ENCODE measurements at regions not wholly inside any gene's neighbourhood (a gene's known extent, or its start where the extent isn't known, plus 50 kb on each side); places are given as distances from the start of the nearest gene placed in this dataset.

- TF ChIP-seq FOS (IDR thresholded peaks at IDR 0.05; ENCODE audit: borderline replicate concordance, insufficient read depth, low read length) = no peak
- TF ChIP-seq JUN (IDR thresholded peaks at IDR 0.05; ENCODE audit: borderline replicate concordance, insufficient read depth, insufficient read length, low read depth) = no peak
- no peak for TF ChIP-seq CTCF (IDR thresholded peaks at IDR 0.05; ENCODE audit: extremely low read depth in 1 of 2, insufficient read depth in 1 of 2, low read depth in 1 of 2, low read length in 2 of 2)
- no peak for TF ChIP-seq MYC (IDR thresholded peaks at IDR 0.05; ENCODE audit: low read depth, low read length)
- TF ChIP-seq, protein P1, sequence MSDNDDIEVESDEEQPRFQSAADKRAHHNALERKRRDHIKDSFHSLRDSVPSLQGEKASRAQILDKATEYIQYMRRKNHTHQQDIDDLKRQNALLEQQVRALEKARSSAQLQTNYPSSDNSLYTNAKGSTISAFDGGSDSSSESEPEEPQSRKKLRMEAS (IDR thresholded peaks at IDR 0.05; ENCODE audit: insufficient read depth, insufficient read length) = no peak
- TF ChIP-seq POLR2AphosphoS5 (IDR thresholded peaks at IDR 0.05; ENCODE audit: insufficient read depth, low read depth, low read length) = no peak
- no peak for TF ChIP-seq GATA2 (IDR thresholded peaks at IDR 0.05; ENCODE audit: insufficient read depth, insufficient read length, low read depth, low read length)
- no peak for TF ChIP-seq POLR2A (IDR thresholded peaks at IDR 0.05; ENCODE audit: low read depth, low read length)
- TF ChIP-seq EZH2 (IDR thresholded peaks at IDR 0.05; ENCODE audit: borderline replicate concordance, low read depth, low read length, severe bottlenecking) = no peak
- intact Hi-C loops (cut with micrococcal nuclease) = no loop called here
These were observed 169.9 kb downstream of the COX18 start for GRCh38 chr4:72899621-72900020.

More at GRCh38 chr4:72899621-72900020, 169.9 kb downstream of the COX18 start:
- DNase-seq (ENCODE audit: low read depth, low spot score) = no peak
- dilution Hi-C loops (cut with MboI; ENCODE audit: extremely low pct_ligation_motif_present, low sequenced_read_pairs) = no loop called here
- Histone ChIP-seq H2AFZ (ENCODE audit: low read depth, low read length) (no peak overlapping the region), H3K4me1 (ENCODE audit: control insufficient read depth, extremely low read depth, insufficient read depth, low read length) (no peaks in the 10 kb centered on the region), H3K36me3 (ENCODE audit: control insufficient read depth in 2 of 2, extremely low read depth in 1 of 2, insufficient read depth in 2 of 2, low read length in 2 of 2) (no peaks in the 10 kb centered on the region), H3K27ac (ENCODE audit: insufficient read depth, low read depth, low read length) (no peak overlapping the region), H3K4me3 (replicated peaks in 1 of 3; ENCODE audit: insufficient read depth in 1 of 3, low read depth in 1 of 3, low read length in 3 of 3) (no peak overlapping the region), H3K27me3 (ENCODE audit: control insufficient read depth in 2 of 2, insufficient read depth in 2 of 2, low read length in 2 of 2) (no peaks in the 10 kb centered on the region), H3K79me2 (ENCODE audit: control insufficient read depth, insufficient read depth, low read length) (no peaks in the 10 kb centered on the region), H3K9me3 (replicated peaks; ENCODE audit: control insufficient read depth, insufficient read depth, low read length) (no peaks in the 10 kb centered on the region), H3K4me2 (ENCODE audit: insufficient read depth, low read length) (no peak overlapping the region), H3K9me1 (replicated peaks; ENCODE audit: control insufficient read depth, extremely low read depth, insufficient read depth, low read length) (no peaks in the 10 kb centered on the region), H4K20me1 (replicated peaks; ENCODE audit: control insufficient read depth, extremely low read depth, insufficient read depth, low read length) (no peaks in the 10 kb centered on the region), H3K9ac (replicated peaks; ENCODE audit: extremely low read depth, insufficient read depth, low read length) (no peak overlapping the region)
- ChIA-PET CTCF (no interaction called here), POLR2A (no interaction called here)
- BruUV-seq (replicated peaks) = no TSS peak
- no peak for FAIRE-seq
